Peyer's patch (tissue), 4 donors: ENCODE measurements at regions not wholly inside any gene's neighbourhood (a gene's known extent, or its start where the extent isn't known, plus 50 kb on each side); places are given as distances from the start of the nearest gene placed in this dataset.

Experiments
- CTCF ChIP-seq, 6 experiments: fragments of 450-650 bp in 4 of 6; fragments of 200-600 bp in 2 of 6; sonication (generic) in 1 of 6; IDR thresholded peaks; one replicate each; pipeline ENCODE4 v1.5.1; 2017 to 2019; ENCODE audit warnings: antibody characterized with exemption in 6 of 6, mild to moderate bottlenecking in 3 of 6, moderate library complexity in 1 of 6
- POLR2A ChIP-seq, 2 donors: fragments of 450-650 bp; IDR thresholded peaks; one replicate each; pipeline ENCODE4 v1.5.1; 2017; ENCODE audit warnings: antibody characterized with exemption in 2 of 2, mild to moderate bottlenecking in 2 of 2, moderate library complexity in 2 of 2

DNA sequence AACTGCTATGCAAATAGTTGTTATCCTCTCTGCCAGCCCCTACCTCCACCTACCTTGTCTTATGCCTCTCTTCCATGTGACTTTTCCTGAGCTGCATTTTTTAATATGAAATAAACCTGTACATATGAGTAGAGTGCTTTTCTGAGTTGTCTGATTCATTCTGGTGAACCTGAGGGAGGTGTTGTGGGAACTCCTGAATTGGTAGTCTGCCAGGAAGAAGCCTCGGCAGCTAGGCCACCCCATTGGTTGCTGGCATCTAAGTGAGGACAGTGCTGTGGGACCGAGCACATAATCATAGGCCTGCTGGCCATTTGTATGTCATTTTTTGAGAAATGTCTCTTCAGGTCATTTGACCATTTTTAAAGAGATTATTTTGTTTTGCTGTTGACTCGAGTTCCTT is 1146.8 kb downstream of the UQCRFS1 start:
- TF ChIP-seq CTCF (IDR thresholded peaks at IDR 0.05) (no peak), POLR2A (IDR thresholded peaks at IDR 0.05) (no peak)
